Naive B cell (primary cell): ENCODE measurements at regions not wholly inside any gene's neighbourhood (a gene's known extent, or its start where the extent isn't known, plus 50 kb on each side); places are given as distances from the start of the nearest gene placed in this dataset.
"Not testable (repeated sequence)": the region's sequence is repeated elsewhere in the genome, so short reads cannot be mapped to it uniquely, and the experiment has no call there.

Experiments
- ATAC-seq, 2 donors: fragments of 150-1000 bp; cut with Tn5 transposase; 2 replicates each; pipeline ENCODE4 v1.10.0; 2021; ENCODE audit warnings: low read depth in 2 of 2, mild to moderate bottlenecking in 2 of 2, moderate library complexity in 2 of 2
- DNase-seq: peaks from one replicate; pipeline ENCODE4 v3.0.0; 2022
- H3K27ac Mint-ChIP-seq, 6 donors: one replicate each; pipeline ENCODE4 v1.8.0; 2020 to 2022; ENCODE audit warnings: mild to moderate bottlenecking in 6 of 6, mixed read lengths in 6 of 6, moderate library complexity in 5 of 6, inconsistent platforms in 2 of 6
- H3K27me3 Mint-ChIP-seq, 3 donors: one replicate each; pipeline ENCODE4 v1.8.0; 2021 to 2022; ENCODE audit warnings: mixed read lengths in 3 of 3, mild to moderate bottlenecking in 1 of 3
- H3K36me3 Mint-ChIP-seq, 2 donors: one replicate each; pipeline ENCODE4 v1.8.0; 2020 to 2022; ENCODE audit warnings: mixed read lengths in 2 of 2, inconsistent platforms in 1 of 2, mild to moderate bottlenecking in 1 of 2
- H3K4me1 Mint-ChIP-seq, 3 donors: one replicate each; pipeline ENCODE4 v1.8.0; 2020 to 2022; ENCODE audit warnings: mixed read lengths in 3 of 3, inconsistent platforms in 1 of 3, mild to moderate bottlenecking in 1 of 3, moderate library complexity in 1 of 3
- H3K4me3 Mint-ChIP-seq, 8 donors: one replicate each; pipeline ENCODE4 v1.8.0; 2020 to 2022; ENCODE audit warnings: mild to moderate bottlenecking in 8 of 8, mixed read lengths in 8 of 8, moderate library complexity in 8 of 8, inconsistent platforms in 2 of 8
- H3K9me3 Mint-ChIP-seq, 7 donors: one replicate each; pipeline ENCODE4 v1.8.0; 2020 to 2022; ENCODE audit warnings: mixed read lengths in 7 of 7, mild to moderate bottlenecking in 5 of 7, inconsistent platforms in 2 of 7, moderate library complexity in 1 of 7

DNA sequence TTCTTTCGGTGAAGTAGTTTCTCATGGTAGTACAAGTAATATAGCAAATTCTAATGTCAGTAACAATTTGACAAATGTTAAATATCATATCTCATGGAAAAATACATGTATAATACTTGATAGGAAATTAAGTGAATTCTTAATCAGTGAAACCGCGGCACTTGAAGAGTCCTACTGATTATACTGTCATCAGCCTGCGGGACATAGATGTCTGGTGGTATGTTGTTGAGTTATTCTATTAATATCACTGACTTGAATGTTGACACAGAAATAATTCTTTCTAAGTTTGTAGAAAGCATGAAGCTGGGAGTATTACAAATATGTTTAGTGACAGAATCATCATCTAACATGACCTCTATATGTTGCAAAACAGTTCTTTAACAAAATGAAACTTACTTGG lies 479.8 kb upstream of the IMPG1 start:
- Mint-ChIP-seq H3K4me1 (no peaks in the 10 kb centered on the region), H3K4me3 (no peak overlapping the region), H3K27me3 (no peaks in the 10 kb centered on the region), H3K9me3 (peaks cover 0 to 9% (median 4%) of the 10 kb centered on the region in 7 donors), H3K36me3 (no peaks in the 10 kb centered on the region), H3K27ac (no peak overlapping the region)
- no peak for DNase-seq
- ATAC-seq, result no peak

DNA sequence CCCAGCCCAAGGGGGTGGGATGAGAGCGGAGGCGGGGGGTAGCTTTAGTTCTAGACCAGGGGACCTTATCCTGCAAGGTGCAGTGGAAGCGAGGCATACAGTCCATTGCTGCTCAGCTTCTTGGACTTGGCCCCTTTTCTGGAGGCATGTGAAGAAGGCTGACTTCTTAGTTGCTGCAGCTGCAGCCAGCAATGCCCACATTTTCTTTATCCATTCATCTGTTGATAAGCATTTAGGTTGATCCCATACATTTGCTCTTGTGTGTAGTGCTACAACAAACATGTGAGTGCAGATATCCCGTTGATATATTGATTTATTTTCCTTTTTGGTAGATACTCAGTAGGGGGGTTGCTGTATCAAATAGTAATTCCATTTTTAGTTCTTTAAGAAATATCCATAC lies 461.2 kb upstream of the IMPG1 start:
- peaks cover 14 to 32% (median 17%) of the 10 kb centered on the region in 7 donors for H3K9me3 Mint-ChIP-seq
- H3K36me3 Mint-ChIP-seq, result no peaks in the 10 kb centered on the region
- H3K27ac Mint-ChIP-seq, result no peak overlapping the region
- H3K4me1 Mint-ChIP-seq, result no peaks in the 10 kb centered on the region
- no peak for DNase-seq
- no peak for ATAC-seq
- H3K27me3 Mint-ChIP-seq, result no peaks in the 10 kb centered on the region
- no peak overlapping the region for H3K4me3 Mint-ChIP-seq

DNA sequence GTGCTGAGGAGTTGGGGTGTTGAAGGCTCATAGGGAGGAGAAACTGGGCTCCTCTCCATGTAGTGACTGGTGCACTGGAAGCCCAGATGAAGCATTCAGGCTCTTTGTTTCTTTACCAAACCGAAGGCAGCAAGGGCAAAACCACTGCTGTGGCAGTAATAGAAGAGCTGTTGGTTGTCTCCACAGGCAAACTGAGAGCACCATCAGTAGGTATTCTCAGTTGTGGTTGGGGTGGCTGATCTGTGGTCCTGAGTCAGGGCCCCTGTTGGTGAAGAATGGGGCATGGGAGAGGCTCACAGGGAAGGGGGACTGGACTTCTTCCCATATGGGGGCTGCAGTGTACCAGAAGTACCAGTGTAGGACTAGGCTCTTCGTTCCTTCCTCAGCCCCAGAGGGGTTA lies 460.2 kb upstream of the IMPG1 start:
- Mint-ChIP-seq H3K4me1 (no peaks in the 10 kb centered on the region), H3K4me3 (no peak overlapping the region), H3K9me3 (peaks cover 14 to 37% (median 17%) of the 10 kb centered on the region in 7 donors), H3K27me3 (no peaks in the 10 kb centered on the region), H3K36me3 (no peaks in the 10 kb centered on the region), H3K27ac (no peak overlapping the region)
- no peak for ATAC-seq
- no peak for DNase-seq

DNA sequence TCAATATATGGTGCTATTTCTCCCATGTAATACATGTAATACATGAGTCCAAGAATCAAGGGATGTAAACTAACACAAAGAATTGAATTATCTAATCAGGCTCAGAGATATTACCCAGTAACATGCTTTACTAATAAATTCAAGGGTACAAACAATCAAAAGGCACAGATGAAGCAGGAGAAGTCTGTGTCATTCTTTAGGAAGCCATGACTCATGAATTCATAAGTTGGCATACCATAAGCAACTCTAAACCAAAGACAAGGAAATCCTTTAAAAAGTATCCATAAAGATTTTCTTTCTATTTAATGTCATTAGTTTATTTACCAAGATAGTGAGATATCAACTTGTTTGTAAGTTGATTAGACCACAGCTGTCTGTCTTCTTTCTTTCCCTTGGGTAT lies 446.0 kb upstream of the IMPG1 start:
- H3K27me3 Mint-ChIP-seq, result no peaks in the 10 kb centered on the region
- H3K4me1 Mint-ChIP-seq, result no peaks in the 10 kb centered on the region
- peaks cover 2 to 35% (median 8%) of the 10 kb centered on the region in 7 donors for H3K9me3 Mint-ChIP-seq
- no peak overlapping the region for H3K4me3 Mint-ChIP-seq
- ATAC-seq (no peak), DNase-seq (no peak)
- no peaks in the 10 kb centered on the region for H3K36me3 Mint-ChIP-seq
- H3K27ac Mint-ChIP-seq, result no peak overlapping the region

DNA sequence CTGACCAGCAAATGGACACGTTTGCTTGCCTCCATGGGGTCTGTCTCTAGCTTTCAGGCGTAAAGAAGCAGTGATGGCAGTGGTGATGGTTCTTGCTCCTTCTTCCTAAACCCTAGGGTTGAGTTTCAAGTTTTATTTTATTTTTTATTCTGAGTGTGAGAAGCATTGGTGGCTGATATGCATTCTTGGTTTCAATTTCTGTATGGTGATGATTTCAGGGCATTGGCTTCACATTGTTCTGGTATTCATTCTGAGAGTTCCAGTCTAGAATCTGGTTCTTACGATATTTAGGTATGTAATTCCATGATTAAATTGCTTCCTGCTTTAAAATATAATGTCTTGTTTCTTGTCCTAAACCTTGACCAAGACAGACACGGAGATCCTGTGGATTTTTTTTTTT lies 444.5 kb upstream of the IMPG1 start:
- H3K36me3 Mint-ChIP-seq, result no peaks in the 10 kb centered on the region
- no peak overlapping the region for H3K4me3 Mint-ChIP-seq
- no peaks in the 10 kb centered on the region for H3K4me1 Mint-ChIP-seq
- no peak for DNase-seq
- peaks cover 6 to 36% (median 11%) of the 10 kb centered on the region in 7 donors for H3K9me3 Mint-ChIP-seq
- H3K27me3 Mint-ChIP-seq, result no peaks in the 10 kb centered on the region
- no peak for ATAC-seq
- H3K27ac Mint-ChIP-seq, result no peak overlapping the region

DNA sequence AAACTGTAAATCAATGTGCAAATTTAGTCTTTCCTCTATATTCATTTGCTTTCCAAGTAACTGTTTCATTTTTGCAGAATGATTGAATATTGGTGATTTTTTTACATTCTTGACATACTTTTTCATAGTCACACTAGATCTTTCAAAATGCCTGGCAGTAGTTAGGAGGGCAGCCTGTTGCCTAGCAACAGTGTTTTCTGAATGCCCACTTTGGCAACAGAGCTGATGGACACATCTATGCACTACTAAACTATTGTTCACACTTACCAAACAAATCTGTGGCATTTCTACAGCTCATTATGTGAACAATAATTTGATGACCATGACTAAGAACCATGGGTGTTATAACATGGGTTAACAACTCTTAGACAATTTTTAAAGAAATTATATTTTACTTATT lies 438.0 kb upstream of the IMPG1 start:
- no peak overlapping the region for H3K4me3 Mint-ChIP-seq
- no peak overlapping the region for H3K27ac Mint-ChIP-seq
- no peaks in the 10 kb centered on the region for H3K27me3 Mint-ChIP-seq
- DNase-seq (no peak), ATAC-seq (no peak)
- peaks cover 0 to 15% (median 12%) of the 10 kb centered on the region in 7 donors for H3K9me3 Mint-ChIP-seq
- no peaks in the 10 kb centered on the region for H3K36me3 Mint-ChIP-seq
- H3K4me1 Mint-ChIP-seq, result no peaks in the 10 kb centered on the region

DNA sequence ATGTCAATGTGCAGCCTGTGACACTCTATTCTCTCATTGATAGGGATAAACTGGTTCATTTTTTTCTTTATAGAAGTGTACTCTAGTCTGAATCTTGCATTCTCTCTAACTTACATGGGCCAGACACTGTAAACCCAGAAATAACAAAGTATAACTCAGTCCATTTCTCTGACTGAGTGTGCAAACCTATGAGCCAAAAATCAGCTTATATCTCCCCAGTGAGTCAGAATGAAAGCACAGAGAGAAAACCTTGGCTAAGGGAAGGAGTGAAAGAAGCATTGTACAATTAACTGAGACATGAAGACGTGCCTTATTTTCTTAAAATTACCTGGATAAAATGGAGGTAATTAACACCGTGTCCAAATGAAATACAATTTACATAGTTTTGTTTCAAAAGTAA lies 436.9 kb upstream of the IMPG1 start:
- Mint-ChIP-seq H3K27me3 (no peaks in the 10 kb centered on the region), H3K27ac (no peak overlapping the region), H3K36me3 (no peaks in the 10 kb centered on the region), H3K4me1 (no peaks in the 10 kb centered on the region), H3K4me3 (no peak overlapping the region), H3K9me3 (peaks cover 0 to 15% (median 12%) of the 10 kb centered on the region in 7 donors)
- DNase-seq, result no peak
- no peak for ATAC-seq

DNA sequence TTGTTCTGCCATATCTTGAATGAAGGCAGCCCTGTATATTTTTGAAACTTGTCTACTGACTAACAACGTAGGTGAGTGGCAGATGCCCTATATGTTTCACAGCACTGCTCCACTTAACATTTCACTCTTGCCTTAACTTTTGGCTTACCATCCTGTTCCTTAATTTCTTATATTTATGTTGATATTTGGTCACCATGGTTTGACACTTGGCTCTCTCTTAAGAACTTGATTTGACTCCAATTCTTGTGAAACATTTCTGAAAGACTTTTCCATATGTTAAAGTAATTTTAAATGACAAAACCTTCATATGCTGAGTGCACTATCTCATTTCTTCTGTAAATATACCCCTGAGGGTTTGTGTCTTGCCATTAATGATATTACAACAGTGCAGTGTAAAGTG lies 434.3 kb upstream of the IMPG1 start:
- no peak overlapping the region for H3K27ac Mint-ChIP-seq
- H3K36me3 Mint-ChIP-seq, result no peaks in the 10 kb centered on the region
- no peak for DNase-seq

DNA sequence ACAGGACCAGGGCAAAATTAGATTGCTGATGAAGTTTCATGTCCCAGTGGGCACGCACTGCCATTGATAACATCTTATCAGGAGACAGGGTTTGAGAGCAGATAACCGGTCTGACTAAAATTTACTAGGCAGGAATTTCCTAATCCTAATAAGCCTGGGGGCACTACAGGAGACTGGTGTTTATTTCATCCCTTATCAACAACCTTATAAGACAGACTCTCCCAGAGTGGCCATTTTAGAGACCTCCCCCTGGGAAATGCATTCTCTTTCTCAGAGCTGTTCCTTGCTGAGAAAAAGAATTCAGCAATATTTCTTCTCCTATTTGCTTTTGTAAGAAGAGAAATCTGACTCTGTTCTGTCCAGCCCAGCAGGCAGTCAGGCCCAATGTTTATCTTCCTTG lies 423.4 kb upstream of the IMPG1 start:
- Mint-ChIP-seq H3K4me3 (no peak overlapping the region), H3K9me3 (peaks cover 9 to 33% (median 24%) of the 10 kb centered on the region in 7 donors), H3K27me3 (no peaks in the 10 kb centered on the region), H3K27ac (no peak overlapping the region), H3K36me3 (peaks cover 0 to 19% of the 10 kb centered on the region in 2 donors), H3K4me1 (no peaks in the 10 kb centered on the region)
- DNase-seq (no peak), ATAC-seq (no peak)

More for the DNA sequence above, 434.3 kb upstream of the IMPG1 start:
- ATAC-seq, result no peak
- Mint-ChIP-seq H3K9me3 (peaks cover 4 to 10% (median 7%) of the 10 kb centered on the region in 7 donors), H3K4me1 (no peaks in the 10 kb centered on the region), H3K4me3 (no peak overlapping the region), H3K27me3 (no peaks in the 10 kb centered on the region)

DNA sequence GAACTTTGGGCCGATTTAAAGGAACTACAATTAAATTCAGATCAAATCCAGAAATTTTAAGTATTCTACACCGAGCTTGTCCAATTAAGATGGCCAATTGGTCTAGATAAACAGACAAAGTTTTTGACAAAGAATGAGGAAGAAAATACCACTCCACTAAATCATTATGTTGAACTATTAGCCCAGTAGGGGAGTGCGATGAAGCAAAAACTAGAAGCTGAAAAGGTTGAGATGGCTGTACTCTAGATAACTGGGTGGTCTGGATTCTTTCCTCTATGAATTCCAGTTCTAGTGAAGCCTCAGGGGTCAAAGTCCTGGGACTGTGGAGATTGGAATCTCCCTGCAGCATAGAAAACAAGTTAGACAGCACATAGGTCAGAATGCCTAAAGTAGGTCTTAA lies 418.9 kb upstream of the IMPG1 start:
- Mint-ChIP-seq H3K36me3 (peaks cover 0 to 19% of the 10 kb centered on the region in 2 donors), H3K9me3 (peaks cover 14 to 45% (median 25%) of the 10 kb centered on the region in 7 donors)
- ATAC-seq, H3K27ac Mint-ChIP-seq, H3K4me3 Mint-ChIP-seq, H3K4me1 Mint-ChIP-seq, DNase-seq, H3K27me3 Mint-ChIP-seq: not testable (repeated sequence)

DNA sequence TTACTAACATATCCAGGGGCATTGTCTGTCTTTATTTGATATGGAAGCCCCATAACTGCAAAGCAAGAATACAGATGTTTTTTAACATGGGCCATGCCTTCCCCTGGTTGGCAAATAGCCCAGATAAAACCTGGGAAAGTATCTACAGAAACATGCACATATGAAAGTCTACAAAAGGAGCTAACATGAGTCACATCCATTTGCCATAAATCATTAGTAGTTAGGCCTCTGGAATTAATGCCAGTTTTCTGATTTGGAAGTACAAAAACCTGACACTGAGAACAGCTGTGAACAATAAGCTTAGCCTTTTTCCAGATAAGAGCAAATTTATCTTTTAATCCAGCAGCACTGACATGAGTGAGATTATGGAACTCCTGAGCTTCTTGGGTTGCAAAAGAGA lies 418.0 kb upstream of the IMPG1 start:
- Mint-ChIP-seq H3K9me3 (peaks cover 11 to 40% (median 21%) of the 10 kb centered on the region in 7 donors), H3K27me3 (no peaks in the 10 kb centered on the region), H3K27ac (no peak overlapping the region), H3K36me3 (peaks cover 0 to 14% of the 10 kb centered on the region in 2 donors), H3K4me1 (no peaks in the 10 kb centered on the region), H3K4me3 (no peak overlapping the region)
- ATAC-seq (no peak), DNase-seq (no peak)

DNA sequence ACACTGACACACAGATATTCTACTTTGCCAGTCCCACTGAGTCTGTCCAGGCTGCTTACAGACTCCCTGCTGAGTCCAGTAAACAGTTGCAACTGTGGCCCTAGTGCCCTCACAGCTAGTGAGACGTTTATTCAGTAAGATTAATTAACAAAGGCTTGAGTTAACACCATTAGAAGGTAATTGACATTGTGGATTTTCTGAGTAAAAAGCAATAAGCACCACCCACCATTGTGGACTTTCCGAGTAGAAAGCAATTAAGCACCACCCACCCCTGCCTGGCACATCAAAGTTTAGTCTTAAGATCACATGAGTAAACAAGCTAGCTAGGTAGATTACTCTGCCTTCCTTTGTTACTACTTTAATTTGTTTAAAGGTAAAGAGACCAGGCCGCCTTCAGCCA lies 408.6 kb upstream of the IMPG1 start:
- Mint-ChIP-seq H3K4me3 (no peak overlapping the region), H3K36me3 (no peaks in the 10 kb centered on the region), H3K4me1 (no peaks in the 10 kb centered on the region), H3K27me3 (no peaks in the 10 kb centered on the region), H3K27ac (no peak overlapping the region), H3K9me3 (peaks cover 8 to 64% (median 22%) of the 10 kb centered on the region in 7 donors)
- ATAC-seq (no peak), DNase-seq (no peak)

DNA sequence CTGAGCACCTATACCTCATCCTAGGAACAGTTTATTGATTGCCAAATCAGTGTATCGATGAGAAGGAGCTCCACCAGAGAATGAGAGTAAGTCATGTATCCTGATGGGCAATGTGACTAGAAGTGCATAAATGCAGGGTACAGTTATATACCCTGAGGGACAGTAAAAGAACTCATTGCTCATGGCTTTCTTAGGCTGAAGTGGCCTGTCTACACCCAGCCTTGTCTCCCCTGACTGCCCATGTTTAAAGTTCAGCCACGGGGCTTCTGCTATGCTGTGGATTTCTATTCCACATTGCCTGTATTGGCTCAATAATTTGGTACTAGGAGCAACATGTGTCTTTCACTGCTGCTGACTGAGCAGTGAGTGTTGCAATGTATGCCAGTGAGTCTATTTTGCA lies 400.4 kb upstream of the IMPG1 start:
- no peak for DNase-seq

DNA sequence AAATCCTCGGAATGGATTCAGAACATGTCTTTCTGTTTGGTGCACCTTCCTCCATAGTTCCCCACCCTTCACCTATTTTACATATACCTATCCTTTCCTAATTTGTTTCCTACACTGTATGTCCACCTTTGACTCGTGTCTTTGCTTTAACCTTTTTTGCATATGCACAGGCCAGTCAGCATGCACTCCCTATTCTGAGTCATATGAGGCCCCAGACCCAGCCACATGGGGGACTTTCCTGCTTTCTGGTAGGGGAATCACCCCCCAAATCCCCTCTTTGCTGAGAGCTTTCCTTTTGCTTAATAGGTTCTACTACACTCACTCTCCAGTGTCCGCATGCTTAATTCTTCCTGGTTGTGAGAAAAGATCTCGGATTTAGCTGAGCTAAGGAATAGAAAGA lies 393.8 kb upstream of the IMPG1 start:
- Mint-ChIP-seq H3K4me1 (no peaks in the 10 kb centered on the region), H3K36me3 (no peaks in the 10 kb centered on the region), H3K4me3 (no peak overlapping the region)

More for the DNA sequence above, 400.4 kb upstream of the IMPG1 start:
- peaks cover 2 to 20% (median 7%) of the 10 kb centered on the region in 7 donors for H3K9me3 Mint-ChIP-seq
- H3K36me3 Mint-ChIP-seq, result no peaks in the 10 kb centered on the region
- ATAC-seq, result no peak
- H3K4me3 Mint-ChIP-seq, result no peak overlapping the region
- no peaks in the 10 kb centered on the region for H3K4me1 Mint-ChIP-seq
- H3K27me3 Mint-ChIP-seq, result no peaks in the 10 kb centered on the region
- no peak overlapping the region for H3K27ac Mint-ChIP-seq

DNA sequence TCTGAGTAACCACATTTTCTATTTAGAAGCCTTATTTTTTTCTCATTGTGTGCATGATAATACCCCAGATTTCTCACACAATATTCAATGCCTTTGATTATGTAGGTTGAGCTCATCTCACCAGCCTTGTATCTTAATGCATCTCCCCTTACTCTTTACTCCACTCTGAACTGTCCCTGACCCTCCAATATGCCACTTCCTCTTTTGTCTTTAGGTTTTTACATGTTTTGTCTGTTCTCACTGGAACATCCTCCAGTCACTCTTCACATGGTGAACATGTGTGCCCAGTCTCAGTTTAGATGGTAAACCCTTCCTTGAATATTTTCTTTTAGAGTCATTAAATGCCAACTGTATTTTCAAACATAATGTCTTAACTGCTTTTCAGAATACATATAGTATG lies 392.9 kb upstream of the IMPG1 start:
- Mint-ChIP-seq H3K27me3 (no peaks in the 10 kb centered on the region), H3K4me1 (no peaks in the 10 kb centered on the region), H3K36me3 (no peaks in the 10 kb centered on the region), H3K9me3 (peaks cover 1 to 14% (median 6%) of the 10 kb centered on the region in 7 donors), H3K27ac (no peak overlapping the region), H3K4me3 (no peak overlapping the region)
- ATAC-seq, result no peak
- DNase-seq, result no peak

More for the DNA sequence above, 393.8 kb upstream of the IMPG1 start:
- H3K27me3 Mint-ChIP-seq, result no peaks in the 10 kb centered on the region
- H3K27ac Mint-ChIP-seq, result no peak overlapping the region
- H3K9me3 Mint-ChIP-seq, result peaks cover 0 to 13% (median 3%) of the 10 kb centered on the region in 7 donors
- no peak for ATAC-seq
- DNase-seq, result no peak
